H9 (cell line): ENCODE measurements at regions not wholly inside any gene's neighbourhood (a gene's known extent, or its start where the extent isn't known, plus 50 kb on each side); places are given as distances from the start of the nearest gene placed in this dataset.

Experiments
- DNase-seq: peaks from one replicate; pipeline ENCODE4 v3.0.0-alpha.2; 2017
- H2AFZ ChIP-seq: one replicate; pipeline ENCODE4 v1.6.1; 2013; ENCODE audit warnings: mild to moderate bottlenecking, low read length, control low read depth, moderate library complexity
- H2AK5ac ChIP-seq: 2 replicates; pipeline ENCODE4 v1.6.1; 2013; ENCODE audit warnings: low read length, control low read depth, mixed read lengths; ENCODE audit not compliant: insufficient read length
- H2BK120ac ChIP-seq: one replicate; pipeline ENCODE4 v1.6.1; 2013; ENCODE audit warnings: low read depth, mild to moderate bottlenecking, low read length, control low read depth, inconsistent platforms; ENCODE audit not compliant: poor library complexity, severe bottlenecking
- H2BK12ac ChIP-seq: 2 replicates; pipeline ENCODE4 v1.6.1; 2013; ENCODE audit warnings: low read length, control low read depth, mixed read lengths, low read depth; ENCODE audit not compliant: insufficient read length
- H2BK15ac ChIP-seq: 2 replicates; pipeline ENCODE4 v1.6.1; 2013; ENCODE audit warnings: low read depth, low read length, control low read depth
- H2BK20ac ChIP-seq: one replicate; pipeline ENCODE4 v1.6.1; 2013; ENCODE audit warnings: low read depth, mild to moderate bottlenecking, low read length, control low read depth, inconsistent platforms; ENCODE audit not compliant: poor library complexity, severe bottlenecking
- H2BK5ac ChIP-seq: 2 replicates; pipeline ENCODE4 v1.6.1; 2013; ENCODE audit warnings: low read length, control low read depth, mixed read lengths; ENCODE audit not compliant: insufficient read length
- H3K14ac ChIP-seq: 2 replicates; pipeline ENCODE4 v1.6.1; 2013; ENCODE audit warnings: low read length, control low read depth; ENCODE audit not compliant: insufficient read depth
- H3K18ac ChIP-seq: 2 replicates; pipeline ENCODE4 v1.6.1; 2013; ENCODE audit warnings: low read depth, mild to moderate bottlenecking, mixed read lengths, low read length, control low read depth; ENCODE audit not compliant: insufficient read length
- H3K23ac ChIP-seq: 2 replicates; pipeline ENCODE4 v1.6.1; 2013; ENCODE audit warnings: low read length, control low read depth, mixed read lengths, low read depth; ENCODE audit not compliant: insufficient read length
- H3K23me2 ChIP-seq: 2 replicates; pipeline ENCODE4 v1.6.1; 2013; ENCODE audit warnings: low read depth, mild to moderate bottlenecking, mixed read lengths, low read length, control low read depth; ENCODE audit not compliant: insufficient read length, poor library complexity, severe bottlenecking
- H3K27ac ChIP-seq: 2 replicates; pipeline ENCODE4 v1.5.1; 2013; ENCODE audit warnings: low read length, control low read depth, mixed read lengths, low read depth; ENCODE audit not compliant: insufficient read length
- H3K27me3 ChIP-seq: 2 replicates; pipeline ENCODE4 v1.6.1; 2013; ENCODE audit warnings: low read length, control low read depth, inconsistent platforms; ENCODE audit not compliant: insufficient read depth
- H3K4ac ChIP-seq: 2 replicates; pipeline ENCODE4 v1.6.1; 2013; ENCODE audit warnings: low read depth, mild to moderate bottlenecking, control low read depth, inconsistent platforms, low read length, moderate library complexity
- H3K4me1 ChIP-seq: 2 replicates; pipeline ENCODE4 v1.6.1; 2013; ENCODE audit warnings: low read length, control low read depth, inconsistent platforms; ENCODE audit not compliant: insufficient read depth
- H3K4me2 ChIP-seq: 2 replicates; pipeline ENCODE4 v1.6.1; 2013; ENCODE audit warnings: low read length, control low read depth, mixed read lengths; ENCODE audit not compliant: insufficient read length, insufficient read depth
- H3K56ac ChIP-seq: 2 replicates; pipeline ENCODE4 v1.6.1; 2013; ENCODE audit warnings: low read depth, mild to moderate bottlenecking, mixed read lengths, low read length, control low read depth; ENCODE audit not compliant: insufficient read length
- H3K79me1 ChIP-seq: 2 replicates; pipeline ENCODE4 v1.6.1; 2013; ENCODE audit warnings: low read depth, mild to moderate bottlenecking, moderate library complexity, low read length, control low read depth, inconsistent platforms; ENCODE audit not compliant: insufficient read depth, poor library complexity, severe bottlenecking
- H3K79me2 ChIP-seq: 2 replicates; pipeline ENCODE4 v1.6.1; 2013; ENCODE audit warnings: low read length, control low read depth, inconsistent platforms; ENCODE audit not compliant: insufficient read depth
- H3K9ac ChIP-seq: 2 replicates; pipeline ENCODE4 v1.6.1; 2013; ENCODE audit warnings: low read length, control low read depth, mixed read lengths; ENCODE audit not compliant: insufficient read length; ENCODE audit errors: extremely low read depth
- H3K9me3 ChIP-seq: one replicate; pipeline ENCODE4 v1.6.1; 2013; ENCODE audit warnings: low read depth, low read length, inconsistent platforms; ENCODE audit not compliant: control insufficient read depth
- H3T11ph ChIP-seq: one replicate; pipeline ENCODE4 v1.6.1; 2013; ENCODE audit warnings: mild to moderate bottlenecking, low read length, control low read depth, inconsistent platforms
- H4K20me1 ChIP-seq: one replicate; pipeline ENCODE4 v1.6.1; 2013; ENCODE audit not compliant: control insufficient read depth, insufficient read length, insufficient read depth
- H4K5ac ChIP-seq: 2 replicates; pipeline ENCODE4 v1.6.1; 2013; ENCODE audit warnings: low read depth, mild to moderate bottlenecking, mixed read lengths, low read length, control low read depth; ENCODE audit not compliant: insufficient read length
- H4K8ac ChIP-seq: replicated peaks from 2 replicates; pipeline ENCODE4 v1.6.1; 2013; ENCODE audit warnings: low read length, control low read depth, mixed read lengths, low read depth; ENCODE audit not compliant: insufficient read length
- H4K91ac ChIP-seq: 2 replicates; pipeline ENCODE4 v1.6.1; 2013; ENCODE audit warnings: low read depth, mild to moderate bottlenecking, moderate library complexity, mixed read lengths, low read length, control low read depth; ENCODE audit not compliant: insufficient read length
- H3K27ac Mint-ChIP-seq, 3 experiments: 2 replicates in 2 of 3; 3 replicates in 1 of 3; pipeline ENCODE4 v1.8.0; 2020 to 2021; ENCODE audit warnings: mixed read lengths in 3 of 3, mild to moderate bottlenecking in 1 of 3, moderate library complexity in 1 of 3
- H3K27me3 Mint-ChIP-seq: 2 replicates; pipeline ENCODE4 v1.8.0; 2021; ENCODE audit warnings: low read depth, mild to moderate bottlenecking, moderate library complexity, mixed read lengths
- H3K36me3 Mint-ChIP-seq, 3 experiments: 2 replicates in 2 of 3; 3 replicates in 1 of 3; pipeline ENCODE4 v1.8.0; 2020 to 2021; ENCODE audit warnings: low read depth in 3 of 3, mixed read lengths in 3 of 3; ENCODE audit not compliant: insufficient read depth in 1 of 3
- H3K4me1 Mint-ChIP-seq, 2 experiments: 2 replicates each; pipeline ENCODE4 v1.8.0; 2020; ENCODE audit warnings: mixed read lengths in 2 of 2
- H3K4me3 Mint-ChIP-seq, 2 experiments: 2 replicates in 1 of 2; 3 replicates in 1 of 2; pipeline ENCODE4 v1.8.0; 2020 to 2021; ENCODE audit warnings: mild to moderate bottlenecking in 2 of 2, mixed read lengths in 2 of 2, moderate library complexity in 1 of 2
- H3K9me3 Mint-ChIP-seq, 2 experiments: 2 replicates in 1 of 2; 3 replicates in 1 of 2; pipeline ENCODE4 v1.8.0; 2020; ENCODE audit warnings: mild to moderate bottlenecking in 2 of 2, mixed read lengths in 2 of 2, moderate library complexity in 1 of 2
- WGBS: extraction: QIAGEN DNeasy Blood & Tissue Kit; methylation state at CpG from one replicate; pipeline ENCODE4 v1.1.7; 2013; ENCODE audit warnings: missing lambda C conversion rate, low lambda C conversion rate, mixed read lengths; ENCODE audit not compliant: insufficient read length; ENCODE audit errors: extremely low coverage; 5-methylcytosine and 5-hydroxymethylcytosine counted together
- TF ChIP-seq, protein P1 (sequence below): fragments of 200-600 bp; sonication (generic); conservative IDR thresholded peaks from 3 replicates; pipeline ENCODE4 v1.8.0; 2021; ENCODE audit warnings: antibody characterized with exemption, mild to moderate bottlenecking

DNA sequence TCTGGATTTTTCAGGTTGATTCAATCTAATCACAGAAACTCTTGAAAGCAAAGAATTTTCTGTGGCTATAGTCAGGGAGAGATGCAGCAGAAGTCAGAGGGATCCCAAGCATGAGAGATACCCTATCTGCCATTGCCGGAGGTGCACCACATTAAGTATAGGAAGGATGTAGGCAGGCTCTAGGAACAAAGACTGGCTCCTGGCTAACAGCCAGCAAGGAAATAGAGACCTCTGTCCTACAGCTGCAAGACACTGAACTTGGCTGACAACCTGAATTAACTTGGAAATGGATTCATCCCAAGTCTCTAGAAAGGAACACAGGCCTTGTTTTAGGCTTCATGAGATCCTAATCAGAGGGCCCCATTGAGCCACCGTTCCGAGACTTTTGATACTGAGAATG is 364.9 kb upstream of the FLRT2 start:
- TF ChIP-seq, protein P1, sequence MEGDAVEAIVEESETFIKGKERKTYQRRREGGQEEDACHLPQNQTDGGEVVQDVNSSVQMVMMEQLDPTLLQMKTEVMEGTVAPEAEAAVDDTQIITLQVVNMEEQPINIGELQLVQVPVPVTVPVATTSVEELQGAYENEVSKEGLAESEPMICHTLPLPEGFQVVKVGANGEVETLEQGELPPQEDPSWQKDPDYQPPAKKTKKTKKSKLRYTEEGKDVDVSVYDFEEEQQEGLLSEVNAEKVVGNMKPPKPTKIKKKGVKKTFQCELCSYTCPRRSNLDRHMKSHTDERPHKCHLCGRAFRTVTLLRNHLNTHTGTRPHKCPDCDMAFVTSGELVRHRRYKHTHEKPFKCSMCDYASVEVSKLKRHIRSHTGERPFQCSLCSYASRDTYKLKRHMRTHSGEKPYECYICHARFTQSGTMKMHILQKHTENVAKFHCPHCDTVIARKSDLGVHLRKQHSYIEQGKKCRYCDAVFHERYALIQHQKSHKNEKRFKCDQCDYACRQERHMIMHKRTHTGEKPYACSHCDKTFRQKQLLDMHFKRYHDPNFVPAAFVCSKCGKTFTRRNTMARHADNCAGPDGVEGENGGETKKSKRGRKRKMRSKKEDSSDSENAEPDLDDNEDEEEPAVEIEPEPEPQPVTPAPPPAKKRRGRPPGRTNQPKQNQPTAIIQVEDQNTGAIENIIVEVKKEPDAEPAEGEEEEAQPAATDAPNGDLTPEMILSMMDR = peak; percentile 26; the same call in 1 of the 3 replicates
- Histone ChIP-seq H2AK5ac (no peak overlapping the region), H3K27ac (no peak overlapping the region), H3K4ac (no peak overlapping the region), H2AFZ (no peak overlapping the region), H3K23me2 (no peaks in the 10 kb centered on the region), H3K23ac (no peak overlapping the region), H3K14ac (no peak overlapping the region), H2BK120ac (no peak overlapping the region), H2BK15ac (no peak overlapping the region), H4K20me1 (no peaks in the 10 kb centered on the region), H2BK12ac (no peak overlapping the region), H3T11ph (no peak overlapping the region), H3K18ac (no peak overlapping the region), H3K27me3 (no peaks in the 10 kb centered on the region), H3K79me2 (no peaks in the 10 kb centered on the region), H3K79me1 (no peaks in the 10 kb centered on the region), H3K9me3 (no peaks in the 10 kb centered on the region), H2BK20ac (no peak overlapping the region), H3K4me1 (no peaks in the 10 kb centered on the region), H3K4me2 (no peak overlapping the region), H4K8ac (no peak overlapping the region), H3K9ac (no peak overlapping the region), H2BK5ac (no peak overlapping the region), H4K91ac (no peak overlapping the region), H4K5ac (no peak overlapping the region), H3K56ac (no peak overlapping the region)
- Mint-ChIP-seq H3K9me3 (peaks cover 0 to 2% of the 10 kb centered on the region in 2 experiments; a peak in 1 of 5 replicates), H3K27ac (no peak overlapping the region), H3K4me3 (no peak overlapping the region), H3K27me3 (no peaks in the 10 kb centered on the region; the same call in none of the 2 replicates), H3K36me3 (peaks cover 0 to 11% (median 0%) of the 10 kb centered on the region in 3 experiments; a peak in 2 of 7 replicates), H3K4me1 (peaks cover 4 to 11% of the 10 kb centered on the region in 2 experiments; a peak in 3 of 4 replicates)
- no peak for DNase-seq
- no CpG with 5 or more reads among the region's 3 CpGs for WGBS
